Natural killer cell (primary cell): ENCODE measurements at regions not wholly inside any gene's neighbourhood (a gene's known extent, or its start where the extent isn't known, plus 50 kb on each side); places are given as distances from the start of the nearest gene placed in this dataset.

Experiments
- ATAC-seq, 3 donors: fragments of 150-1000 bp in 2 of 3; fragments of 200-7000 bp in 1 of 3; cut with Tn5 transposase; 1 replicate in 1 of 3; 2 replicates in 2 of 3; pipeline ENCODE4 v1.10.0; 2021; ENCODE audit warnings: mild to moderate bottlenecking in 2 of 3, moderate library complexity in 2 of 3
- DNase-seq, 2 donors: peaks; one replicate each; pipeline versions ENCODE4 v3.0.0 to v3.0.0-alpha.2; 2013 to 2021; ENCODE audit warnings: mixed read lengths in 1 of 2
- H3K27ac ChIP-seq: one replicate; pipeline ENCODE4 v1.5.1; 2013; ENCODE audit warnings: mild to moderate bottlenecking, low read length
- H3K27me3 ChIP-seq: one replicate; pipeline ENCODE4 v1.6.1; 2013; ENCODE audit warnings: low read length; ENCODE audit not compliant: control insufficient read depth, insufficient read depth
- H3K36me3 ChIP-seq: one replicate; pipeline ENCODE4 v1.6.1; 2013; ENCODE audit warnings: low read length; ENCODE audit not compliant: control insufficient read depth, insufficient read depth
- H3K4me1 ChIP-seq: one replicate; pipeline ENCODE4 v1.6.1; 2013; ENCODE audit warnings: low read length; ENCODE audit not compliant: control insufficient read depth, insufficient read depth
- H3K4me3 ChIP-seq: one replicate; pipeline ENCODE4 v1.5.1; 2013; ENCODE audit warnings: low read length
- H3K9me3 ChIP-seq: one replicate; pipeline ENCODE4 v1.6.1; 2013; ENCODE audit warnings: low read length; ENCODE audit not compliant: control insufficient read depth, insufficient read depth
- H3K27ac Mint-ChIP-seq, 2 donors: one replicate each; pipeline ENCODE4 v1.8.0; 2022; ENCODE audit warnings: mild to moderate bottlenecking in 2 of 2, mixed read lengths in 2 of 2, moderate library complexity in 1 of 2
- H3K27me3 Mint-ChIP-seq, 2 donors: one replicate each; pipeline ENCODE4 v1.8.0; 2022; ENCODE audit warnings: low read depth in 2 of 2, mixed read lengths in 2 of 2
- H3K36me3 Mint-ChIP-seq: one replicate; pipeline ENCODE4 v1.8.0; 2022; ENCODE audit warnings: mixed read lengths
- H3K4me1 Mint-ChIP-seq, 2 donors: one replicate each; pipeline ENCODE4 v1.8.0; 2022; ENCODE audit warnings: mixed read lengths in 2 of 2
- H3K4me3 Mint-ChIP-seq: one replicate; pipeline ENCODE4 v1.8.0; 2022; ENCODE audit warnings: mild to moderate bottlenecking, moderate library complexity, mixed read lengths
- H3K9me3 Mint-ChIP-seq, 2 donors: one replicate each; pipeline ENCODE4 v1.8.0; 2022; ENCODE audit warnings: mixed read lengths in 2 of 2
- CTCF ChIP-seq: fragments of 200-600 bp; IDR thresholded peaks from one replicate; pipeline ENCODE4 v1.8.0; 2022; ENCODE audit warnings: antibody characterized with exemption
- WGBS: methylation state at CpG from one replicate; pipeline ENCODE4 v1.1.7; 2013; ENCODE audit warnings: missing lambda C conversion rate; ENCODE audit not compliant: insufficient coverage; 5-methylcytosine and 5-hydroxymethylcytosine counted together
- intact Hi-C: fragments of 100-400 bp; cut with micrococcal nuclease; formaldehyde crosslinking; loops from one replicate; pipeline ENCODE4 v1.14.2; 2022

DNA sequence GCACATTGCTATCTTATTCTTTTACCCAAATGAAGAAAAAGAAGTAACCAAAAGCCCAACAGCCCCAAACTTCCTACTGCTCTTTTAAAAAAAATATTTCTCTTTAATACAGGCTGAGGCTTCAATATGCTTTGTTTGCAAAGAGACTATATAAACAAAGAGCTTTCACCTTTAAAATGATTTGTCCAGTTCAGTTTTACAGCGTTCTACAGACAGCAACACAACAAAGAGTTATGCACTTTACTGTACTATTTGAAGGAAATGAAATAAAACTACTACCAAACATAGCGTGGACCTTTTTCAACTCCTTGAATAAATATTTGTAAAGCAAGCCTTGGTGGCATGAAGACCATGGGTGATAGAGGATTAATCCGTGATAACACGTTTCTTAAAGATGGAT lies 151.2 kb downstream of the FGF9 start:
- Histone ChIP-seq H3K36me3 (no peaks in the 10 kb centered on the region), H3K4me1 (no peaks in the 10 kb centered on the region), H3K27me3 (no peaks in the 10 kb centered on the region), H3K9me3 (no peaks in the 10 kb centered on the region), H3K4me3 (no peak overlapping the region), H3K27ac (no peak overlapping the region)
- H3K4me1 Mint-ChIP-seq, result peaks cover 0 to 5% of the 10 kb centered on the region in 2 donors
- ATAC-seq, result no peak
- TF ChIP-seq CTCF, result no peak
- H3K27me3 Mint-ChIP-seq, result no peaks in the 10 kb centered on the region
- no peak for DNase-seq
- H3K36me3 Mint-ChIP-seq, result no peaks in the 10 kb centered on the region
- H3K27ac Mint-ChIP-seq, result no peak overlapping the region
- no peak overlapping the region for H3K4me3 Mint-ChIP-seq
- 90% methylated on average over 2 of the region's 4 CpGs for WGBS
- intact Hi-C loops, result no loop called here
- peaks cover 0 to 2% of the 10 kb centered on the region in 2 donors for H3K9me3 Mint-ChIP-seq

DNA sequence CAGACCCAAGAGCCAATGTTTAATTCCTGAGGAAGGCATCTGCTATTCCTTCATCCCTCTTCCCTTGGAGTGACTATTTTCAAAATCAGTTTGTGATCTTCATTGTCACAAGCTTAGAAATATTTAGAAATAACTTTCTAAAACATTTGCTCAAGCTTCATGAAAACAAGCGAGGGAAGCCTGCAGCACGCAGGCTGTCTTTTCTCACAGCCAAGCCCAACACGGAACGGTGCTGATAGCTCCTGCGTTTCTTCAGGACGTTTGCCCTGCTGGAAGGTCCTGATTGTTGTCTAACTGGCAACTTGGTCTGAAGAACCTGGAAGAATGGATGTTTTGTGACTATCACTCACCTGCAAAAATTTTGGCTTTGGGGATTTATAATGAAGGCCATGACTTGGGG lies 152.5 kb downstream of the FGF9 start:
- H3K36me3 ChIP-seq, result no peaks in the 10 kb centered on the region
- Mint-ChIP-seq H3K27ac (no peak overlapping the region), H3K9me3 (peaks cover 0 to 2% of the 10 kb centered on the region in 2 donors), H3K4me3 (no peak overlapping the region), H3K27me3 (no peaks in the 10 kb centered on the region), H3K36me3 (no peaks in the 10 kb centered on the region), H3K4me1 (peaks cover 0 to 5% of the 10 kb centered on the region in 2 donors)
- TF ChIP-seq CTCF, result no peak
- H3K4me3 ChIP-seq, result no peak overlapping the region
- no peaks in the 10 kb centered on the region for H3K27me3 ChIP-seq
- 83% methylated on average over 6 of the region's 6 CpGs for WGBS
- H3K27ac ChIP-seq, result no peak overlapping the region
- no peaks in the 10 kb centered on the region for H3K4me1 ChIP-seq
- H3K9me3 ChIP-seq, result no peaks in the 10 kb centered on the region
- DNase-seq, result no peak
- no peak for ATAC-seq
- intact Hi-C loops, result no loop called here

GRCh38 chr13:21823949-21824348 lies 153.1 kb downstream of the FGF9 start:
- intact Hi-C loops, result no loop called here
- no peak overlapping the region for H3K27ac ChIP-seq
- Mint-ChIP-seq H3K36me3 (no peaks in the 10 kb centered on the region), H3K4me3 (no peak overlapping the region), H3K27ac (no peak overlapping the region), H3K9me3 (peaks cover 0 to 2% of the 10 kb centered on the region in 2 donors), H3K27me3 (no peaks in the 10 kb centered on the region), H3K4me1 (peaks cover 0 to 5% of the 10 kb centered on the region in 2 donors)
- TF ChIP-seq CTCF, result no peak
- WGBS, result 0% methylated on average over 1 of the region's 1 CpG
- H3K27me3 ChIP-seq, result no peaks in the 10 kb centered on the region
- H3K9me3 ChIP-seq, result no peaks in the 10 kb centered on the region
- DNase-seq (no peak), ATAC-seq (no peak)
- H3K4me3 ChIP-seq, result no peak overlapping the region
- H3K4me1 ChIP-seq, result no peaks in the 10 kb centered on the region
- H3K36me3 ChIP-seq, result no peaks in the 10 kb centered on the region

- H3K27ac Mint-ChIP-seq, result no peak overlapping the region
- no peaks in the 10 kb centered on the region for H3K36me3 Mint-ChIP-seq
- Histone ChIP-seq H3K9me3 (no peaks in the 10 kb centered on the region), H3K4me1 (no peaks in the 10 kb centered on the region), H3K27me3 (no peaks in the 10 kb centered on the region), H3K27ac (no peak overlapping the region), H3K36me3 (no peaks in the 10 kb centered on the region), H3K4me3 (no peak overlapping the region)
- DNase-seq (no peak), ATAC-seq (no peak)
- H3K9me3 Mint-ChIP-seq, result peaks cover 0 to 2% of the 10 kb centered on the region in 2 donors
- H3K4me3 Mint-ChIP-seq, result no peak overlapping the region
- peaks cover 0 to 5% of the 10 kb centered on the region in 2 donors for H3K4me1 Mint-ChIP-seq
- H3K27me3 Mint-ChIP-seq, result no peaks in the 10 kb centered on the region
- no peak for TF ChIP-seq CTCF
- 90% methylated on average over 6 of the region's 6 CpGs for WGBS
- intact Hi-C loops, result no loop called here
Measured at GRCh38 chr13:21825186-21825585, 154.3 kb downstream of the FGF9 start.
